Heart right ventricle (tissue), 16 donors: ENCODE measurements at regions not wholly inside any gene's neighbourhood (a gene's known extent, or its start where the extent isn't known, plus 50 kb on each side); places are given as distances from the start of the nearest gene placed in this dataset.

Source experiments
- ATAC-seq, 8 donors: fragments of 200-7000 bp; cut with Tn5 transposase; one replicate each; pipeline ENCODE4 v1.9.1; 2020; ENCODE audit warnings: mild to moderate bottlenecking in 8 of 8, moderate library complexity in 8 of 8, moderate number of reproducible peaks in 1 of 8
- DNase-seq, 2 donors: peaks; one replicate each; pipeline ENCODE4 v3.0.0-alpha.2; 2020
- H3K27ac ChIP-seq, 10 donors: fragments of 200-600 bp; sonication (generic) in 2 of 10; one replicate each; pipeline versions ENCODE4 v1.5.0 to v1.8.0; 2020 to 2022; ENCODE audit warnings: mild to moderate bottlenecking in 3 of 10
- H3K27me3 ChIP-seq, 7 donors: fragments of 200-600 bp; one replicate each; pipeline ENCODE4 v1.8.0; 2021 to 2022; ENCODE audit warnings: mild to moderate bottlenecking in 2 of 7
- H3K36me3 ChIP-seq, 9 donors: fragments of 200-600 bp; sonication (generic) in 1 of 9; one replicate each; pipeline versions ENCODE4 v1.5.0 to v1.8.0; 2020 to 2022; ENCODE audit warnings: mild to moderate bottlenecking in 2 of 9
- H3K4me1 ChIP-seq, 9 donors: fragments of 200-600 bp; sonication (generic) in 1 of 9; one replicate each; pipeline versions ENCODE4 v1.5.0 to v1.8.0; 2020 to 2022; ENCODE audit warnings: mild to moderate bottlenecking in 4 of 9
- H3K4me3 ChIP-seq, 10 donors: fragments of 200-600 bp; sonication (generic) in 2 of 10; one replicate each; pipeline versions ENCODE4 v1.5.0 to v1.8.0; 2020 to 2022; ENCODE audit warnings: mild to moderate bottlenecking in 7 of 10, moderate library complexity in 2 of 10
- H3K9me3 ChIP-seq, 11 donors: fragments of 200-600 bp in 10 of 11; sonication (generic) in 2 of 11; one replicate each; pipeline versions ENCODE4 v1.5.0 to v1.8.0; 2013 to 2022; ENCODE audit warnings: mild to moderate bottlenecking in 2 of 11, control low read depth in 1 of 11, moderate library complexity in 1 of 11
- CTCF ChIP-seq, 9 donors: fragments of 200-600 bp; sonication (generic) in 2 of 9; IDR thresholded peaks; one replicate each; pipeline versions ENCODE4 v1.5.0 to v1.8.0; 2021 to 2022; ENCODE audit warnings: antibody characterized with exemption in 9 of 9, mild to moderate bottlenecking in 5 of 9, moderate library complexity in 1 of 9
- WGBS, 2 donors: extraction: QIAGEN DNeasy Blood & Tissue Kit; methylation state at CpG; one replicate each; pipeline ENCODE4 v1.1.7; 2013; ENCODE audit warnings: inconsistent platforms in 1 of 2; 5-methylcytosine and 5-hydroxymethylcytosine counted together
- intact Hi-C, 10 donors: fragments of 100-400 bp; cut with DNase I; formaldehyde crosslinking; loops; one replicate each; pipeline versions ENCODE4 v1.11.1 to v1.14.2; 2022
- donor health status: Arrhythmogenic right ventricular cardiomyopathy.
- donor health status: ischemic (EF 13 %, LVEDD 7.1; RV severe dilation, severe dysfunction).
- donor health status: healthy with polysubstance abuse.
- donor health status: DM: no; HTN: yes; CAD: no.
- donor health status: DM: no; HTN: no; CAD: no.
- donor health status: ischemic (EF 25% LVEDD 6.9; RV normal size, moderate dysfunction).
- donor health status: ischemic (EF 25% LVEDD 5.7; RV mildly dilated, moderate dysfunction).
- donor health status: healthy.
- donor health status: DM: yes; HTN: yes; CAD: no.
- donor health status: Ischemic cardiomyopathy.
- donor health status: ischemic (EF 35%, LVEDD 5.7; RV mildly dilated, moderate dysfunction).
- donor health status: nonischemic (EF 11% LVEDD 7.7; RV severe dilation, severe dysfunction).
- donor health status: DM: yes; HTN: yes; CAD: no.
- donor health status: PGD.
- donor health status: ischemic (EF 29% LVEDD 5.4; RV normal size, mild dysfunction).
- donor health status: nonischemic (EF 23%, LVEDD 6.1; RV moderate dilation, normal function).

- no peaks in the 10 kb centered on the region for H3K4me1 ChIP-seq
- WGBS, 2 donors: 0 to 1% methylated on average over 1 of the region's 1 CpG
- ATAC-seq (no peak), DNase-seq (no peak)
- no peak overlapping the region for H3K27ac ChIP-seq
- no peaks in the 10 kb centered on the region for H3K36me3 ChIP-seq
- H3K4me3 ChIP-seq: no peak overlapping the region
- H3K9me3 ChIP-seq: peaks cover 0 to 32% (median 0%) of the 10 kb centered on the region in 11 donors
- H3K27me3 ChIP-seq: no peaks in the 10 kb centered on the region
- no peak for TF ChIP-seq CTCF (IDR thresholded peaks at IDR 0.05)
- intact Hi-C loops: no loop called here
These were observed 292.9 kb downstream of the GABRG2 start for GRCh38 chr5:162360373-162360931.

- WGBS, 2 donors: 43 to 47% methylated on average over 3 of the region's 3 CpGs
- no peak for TF ChIP-seq CTCF (IDR thresholded peaks at IDR 0.05)
- Histone ChIP-seq H3K27me3 (no peaks in the 10 kb centered on the region), H3K9me3 (peaks cover 0 to 27% (median 0%) of the 10 kb centered on the region in 11 donors), H3K36me3 (no peaks in the 10 kb centered on the region), H3K4me3 (no peak overlapping the region), H3K4me1 (no peaks in the 10 kb centered on the region), H3K27ac (no peak overlapping the region)
- intact Hi-C loops: no loop called here
- no peak for ATAC-seq
- DNase-seq: no peak
These were observed 304.7 kb downstream of the GABRG2 start for GRCh38 chr5:162372256-162372655.

- WGBS, 2 donors: 33 to 34% methylated on average over 1 of the region's 1 CpG
- Histone ChIP-seq H3K4me3 (no peak overlapping the region), H3K27me3 (no peaks in the 10 kb centered on the region), H3K36me3 (no peaks in the 10 kb centered on the region), H3K27ac (no peak overlapping the region), H3K9me3 (no peaks in the 10 kb centered on the region), H3K4me1 (no peaks in the 10 kb centered on the region)
- ATAC-seq: no peak
- intact Hi-C loops: no loop called here
- no peak for DNase-seq
- no peak for TF ChIP-seq CTCF (IDR thresholded peaks at IDR 0.05)
These were observed 310.3 kb downstream of the GABRG2 start for GRCh38 chr5:162377895-162378294.

- DNase-seq (no peak), ATAC-seq (no peak)
- intact Hi-C loops: no loop called here
- H3K9me3 ChIP-seq: no peaks in the 10 kb centered on the region
- H3K27me3 ChIP-seq: no peaks in the 10 kb centered on the region
- H3K4me1 ChIP-seq: no peaks in the 10 kb centered on the region
- no peaks in the 10 kb centered on the region for H3K36me3 ChIP-seq
- WGBS, 2 donors: 69 to 70% methylated on average over 3 of the region's 3 CpGs
- no peak overlapping the region for H3K27ac ChIP-seq
- no peak for TF ChIP-seq CTCF (IDR thresholded peaks at IDR 0.05)
- H3K4me3 ChIP-seq: no peak overlapping the region
These were observed 315.3 kb downstream of the GABRG2 start for GRCh38 chr5:162382839-162383238.
